GM12891 (cell line): ENCODE measurements at regions not wholly inside any gene's neighbourhood (a gene's known extent, or its start where the extent isn't known, plus 50 kb on each side); places are given as distances from the start of the nearest gene placed in this dataset.

ENCODE experiments used
- DNase-seq: peaks from one replicate; pipeline ENCODE4 v3.0.0; 2011; ENCODE audit warnings: low spot score; ENCODE audit not compliant: insufficient read length
- FAIRE-seq: peaks from 2 replicates; lab custom pipeline; 2011; peaks lifted over from hg19 to GRCh38; lab: Jason Lieb, UNC
- PAX5 ChIP-seq: IDR thresholded peaks from 2 replicates; pipeline ENCODE4 v1.6.1; 2011; ENCODE audit warnings: low read length, moderate library complexity, mild to moderate bottlenecking; ENCODE audit not compliant: insufficient read depth, severe bottlenecking
- POLR2A ChIP-seq: IDR thresholded peaks from 2 replicates; pipeline ENCODE4 v1.6.1; 2011; ENCODE audit warnings: low read depth, low read length, control low read depth
- POLR2AphosphoS5 ChIP-seq: IDR thresholded peaks from 2 replicates; pipeline ENCODE4 v1.6.1; 2011; ENCODE audit warnings: low read depth, low read length, control low read depth
- POU2F2 ChIP-seq: IDR thresholded peaks from 2 replicates; pipeline ENCODE4 v1.6.1; 2011; ENCODE audit warnings: low read depth, mild to moderate bottlenecking, control low read depth, low read length, moderate library complexity
- SPI1 ChIP-seq: IDR thresholded peaks from 2 replicates; pipeline ENCODE4 v1.6.1; 2011; ENCODE audit warnings: low read depth, low read length, control low read depth
- TAF1 ChIP-seq: IDR thresholded peaks from 2 replicates; pipeline ENCODE4 v1.6.1; 2011; ENCODE audit warnings: low read depth, low read length, control low read depth

GRCh38 chr9:29198861-29199260 lies 1625.6 kb upstream of the C9orf72 start:
- DNase-seq = no peak
- TF ChIP-seq POLR2AphosphoS5 (no peak), TAF1 (no peak), PAX5 (no peak), SPI1 (no peak), POU2F2 (no peak), POLR2A (no peak)
- no peak for FAIRE-seq

GRCh38 chr9:29199975-29200374 lies 1626.7 kb upstream of the C9orf72 start:
- FAIRE-seq (no peak), DNase-seq (no peak)

GRCh38 chr9:29200650-29201049 lies 1627.4 kb upstream of the C9orf72 start:
- no peak for DNase-seq
- TF ChIP-seq SPI1 (no peak), TAF1 (no peak), PAX5 (no peak), POLR2A (no peak), POU2F2 (no peak), POLR2AphosphoS5 (no peak)
- FAIRE-seq = no peak

More at GRCh38 chr9:29199975-29200374, 1626.7 kb upstream of the C9orf72 start:
- TF ChIP-seq POLR2AphosphoS5 = no peak
- TF ChIP-seq SPI1 = no peak
- TF ChIP-seq POLR2A = no peak
- TF ChIP-seq PAX5 = no peak
- TF ChIP-seq TAF1 = no peak
- no peak for TF ChIP-seq POU2F2

GRCh38 chr9:29203244-29203930 lies 1630.1 kb upstream of the C9orf72 start:
- DNase-seq = no peak
- no peak for TF ChIP-seq POLR2AphosphoS5
- TF ChIP-seq TAF1 = no peak
- TF ChIP-seq POLR2A = no peak
- TF ChIP-seq SPI1 = no peak
- TF ChIP-seq PAX5 = no peak
- no peak for TF ChIP-seq POU2F2
- FAIRE-seq = no peak

GRCh38 chr9:29208670-29209069 lies 1635.4 kb upstream of the C9orf72 start:
- FAIRE-seq = no peak
- DNase-seq = no peak
- TF ChIP-seq TAF1 (no peak), SPI1 (no peak), PAX5 (no peak), POLR2A (no peak), POLR2AphosphoS5 (no peak), POU2F2 (no peak)

- DNase-seq = no peak
- no peak for FAIRE-seq
- TF ChIP-seq POLR2AphosphoS5 (no peak), POLR2A (no peak), POU2F2 (no peak), PAX5 (no peak), SPI1 (no peak), TAF1 (no peak)
Observed at GRCh38 chr9:29209748-29210291, 1636.5 kb upstream of the C9orf72 start.

GRCh38 chr9:29211003-29211579 lies 1637.8 kb upstream of the C9orf72 start:
- DNase-seq = no peak
- FAIRE-seq = no peak
- TF ChIP-seq SPI1 = no peak
- TF ChIP-seq POLR2AphosphoS5 = no peak
- TF ChIP-seq TAF1 = no peak
- no peak for TF ChIP-seq PAX5
- no peak for TF ChIP-seq POLR2A
- no peak for TF ChIP-seq POU2F2

GRCh38 chr9:29211580-29212396 lies 1638.5 kb upstream of the C9orf72 start:
- peak; percentile 16 for FAIRE-seq
- no peak for TF ChIP-seq POLR2A
- TF ChIP-seq TAF1 = no peak
- no peak for TF ChIP-seq POLR2AphosphoS5
- no peak for TF ChIP-seq SPI1
- TF ChIP-seq PAX5 = no peak
- TF ChIP-seq POU2F2 = no peak
- peak; percentile 62 for DNase-seq
